ENCODE measurements at regions not wholly inside any gene's neighbourhood (a gene's known extent, or its start where the extent isn't known, plus 50 kb on each side); places are given as distances from the start of the nearest gene placed in this dataset.

DNA sequence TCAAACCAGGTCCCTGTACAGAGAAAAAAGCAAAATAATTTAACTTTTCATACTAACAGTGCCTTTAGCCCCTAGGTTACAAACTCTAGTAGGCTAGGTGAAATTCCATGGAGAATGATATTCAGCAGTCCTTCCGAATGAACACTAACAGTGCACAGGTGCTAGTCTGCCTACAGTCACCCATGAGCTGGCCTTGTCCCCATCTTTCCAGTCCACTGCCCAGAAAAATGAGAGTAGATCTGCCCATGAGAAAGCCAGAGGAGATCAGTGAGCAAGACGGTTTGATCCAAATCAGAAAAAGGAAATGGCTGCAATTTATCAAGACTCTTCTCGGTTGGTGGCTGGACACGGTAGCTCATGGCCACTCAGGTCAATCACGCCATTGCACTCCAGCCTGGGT, 524.9 kb downstream of the FGF9 start:
- H3K56ac ChIP-seq (ENCODE audit: extremely low read depth, insufficient read depth, low read length) = no peak overlapping the region
- no peak overlapping the region for H3K9ac ChIP-seq (ENCODE audit: low read depth, low read length)
- H3K4me3 ChIP-seq (ENCODE audit: insufficient read depth, low read depth, low read length) = no peak overlapping the region
- DNase-seq = no peak
- no peaks in the 10 kb centered on the region for H3K79me1 ChIP-seq (ENCODE audit: low read depth in 1 of 2, low read length in 2 of 2)
- no peak overlapping the region for H2BK20ac ChIP-seq (ENCODE audit: low read depth, low read length)
- no peak overlapping the region for H3K23ac ChIP-seq (ENCODE audit: low read depth, low read length)
- no peak overlapping the region for H4K8ac ChIP-seq (ENCODE audit: low read depth in 2 of 2, low read length in 2 of 2)
- no CpG with 5 or more reads among the region's 5 CpGs for WGBS, 2 experiments (ENCODE audit: extremely low coverage in 2 of 2, insufficient read length in 1 of 2)
- BruUV-seq (replicated peaks) = no TSS peak
- intact Hi-C loops (cut with micrococcal nuclease) (loop anchor here (10.0 kb wide), 1 partner anchor 521 kb away; the partner anchor contains the start of gene FGF9), in situ Hi-C loops (cut with MboI; ENCODE audit: low sequenced_read_pairs) (no loop called here), dilution Hi-C loops (cut with HindIII; ENCODE audit: low sequenced_read_pairs, unreplicated experiment) (no loop called here)
- H2BK15ac ChIP-seq (ENCODE audit: low read depth, low read length) = no peak overlapping the region
- H3K4me2 ChIP-seq (ENCODE audit: low read depth, low read length) = no peak overlapping the region
- H3K36me3 ChIP-seq (ENCODE audit: control insufficient read depth, insufficient read depth, low read length) = no peaks in the 10 kb centered on the region
- H4K5ac ChIP-seq (ENCODE audit: low read depth, low read length) = no peak overlapping the region
- no peak for ATAC-seq (ENCODE audit: low read depth)
- no peaks in the 10 kb centered on the region for H3K9me1 ChIP-seq (ENCODE audit: insufficient read depth, low read length)
- H3K27me3 ChIP-seq (ENCODE audit: control insufficient read depth, insufficient read depth, low read length) = no peaks in the 10 kb centered on the region; the same call in 1 of the 2 replicates
- H3K14ac ChIP-seq (replicated peaks; ENCODE audit: low read depth, low read length) = no peak overlapping the region
- H3K27ac ChIP-seq (ENCODE audit: insufficient read depth, low read length) = no peak overlapping the region
- no peaks in the 10 kb centered on the region for H3K9me3 ChIP-seq (ENCODE audit: control insufficient read depth, insufficient read depth, low read length)
- peaks cover 8% of the 10 kb centered on the region; the same call in 1 of the 2 replicates for H3K4me1 ChIP-seq (ENCODE audit: control insufficient read depth, insufficient read depth, low read length)
- H3K18ac ChIP-seq (ENCODE audit: low read depth, low read length) = no peak overlapping the region
- H4K91ac ChIP-seq (ENCODE audit: insufficient read depth, low read depth, low read length) = no peak overlapping the region
- no peak overlapping the region for H2AK5ac ChIP-seq (ENCODE audit: low read depth, low read length)
- ChIA-PET CTCF (no interaction called here), POLR2A (ENCODE audit: unreplicated experiment) (no interaction called here)
- H2BK120ac ChIP-seq (ENCODE audit: low read depth, low read length) = no peak overlapping the region
- TF ChIP-seq RCOR1 (IDR thresholded peaks at IDR 0.05; ENCODE audit: insufficient replicate concordance, low read length) (no peak), FOS (IDR thresholded peaks at IDR 0.05; ENCODE audit: low read depth, low read length) (no peak), CHD1 (IDR thresholded peaks at IDR 0.05; ENCODE audit: low read depth, low read length) (no peak)
- TF ChIP-seq, protein P1, sequence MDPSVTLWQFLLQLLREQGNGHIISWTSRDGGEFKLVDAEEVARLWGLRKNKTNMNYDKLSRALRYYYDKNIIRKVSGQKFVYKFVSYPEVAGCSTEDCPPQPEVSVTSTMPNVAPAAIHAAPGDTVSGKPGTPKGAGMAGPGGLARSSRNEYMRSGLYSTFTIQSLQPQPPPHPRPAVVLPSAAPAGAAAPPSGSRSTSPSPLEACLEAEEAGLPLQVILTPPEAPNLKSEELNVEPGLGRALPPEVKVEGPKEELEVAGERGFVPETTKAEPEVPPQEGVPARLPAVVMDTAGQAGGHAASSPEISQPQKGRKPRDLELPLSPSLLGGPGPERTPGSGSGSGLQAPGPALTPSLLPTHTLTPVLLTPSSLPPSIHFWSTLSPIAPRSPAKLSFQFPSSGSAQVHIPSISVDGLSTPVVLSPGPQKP (IDR thresholded peaks at IDR 0.05; ENCODE audit: borderline replicate concordance, low read depth, low read length) = no peak
- no peaks in the 10 kb centered on the region for H4K20me1 ChIP-seq (ENCODE audit: insufficient read depth, low read length)
- H2BK5ac ChIP-seq (ENCODE audit: low read depth, low read length, poor library complexity, severe bottlenecking) = no peak overlapping the region
- no peak overlapping the region for H2AFZ ChIP-seq (replicated peaks; ENCODE audit: low read length, poor library complexity)
- no peak overlapping the region for H3K4ac ChIP-seq (ENCODE audit: low read depth, low read length)
- no peak overlapping the region for H2AK9ac ChIP-seq (replicated peaks; ENCODE audit: low read depth, low read length, poor library complexity)
